Tibial artery (tissue), 4 donors: ENCODE measurements at regions not wholly inside any gene's neighbourhood (a gene's known extent, or its start where the extent isn't known, plus 50 kb on each side); places are given as distances from the start of the nearest gene placed in this dataset.

Experiments
- DNase-seq, 2 donors: peaks; one replicate each; pipeline ENCODE4 v3.0.0-alpha.2; 2019
- H3K27ac ChIP-seq, 2 donors: fragments of 200-600 bp; sonication (generic) in 1 of 2; 1 replicate in 1 of 2; 2 replicates in 1 of 2; pipeline ENCODE4 v1.5.1; 2018 to 2019; ENCODE audit warnings: mild to moderate bottlenecking in 1 of 2
- H3K27me3 ChIP-seq, 2 donors: fragments of 200-600 bp; sonication (generic) in 1 of 2; one replicate each; pipeline versions ENCODE4 v1.5.1 to v1.6.0; 2016 to 2019
- H3K36me3 ChIP-seq, 3 donors: fragments of 200-600 bp; sonication (generic) in 2 of 3; one replicate each; pipeline ENCODE4 v1.5.1; 2016 to 2019; ENCODE audit warnings: mild to moderate bottlenecking in 2 of 3
- H3K4me1 ChIP-seq, 4 donors: fragments of 200-600 bp; sonication (generic) in 2 of 4; 1 replicate in 3 of 4; 2 replicates in 1 of 4; pipeline ENCODE4 v1.5.1; 2016 to 2019
- H3K4me3 ChIP-seq, 2 donors: fragments of 200-600 bp; sonication (generic) in 1 of 2; 1 replicate in 1 of 2; 2 replicates in 1 of 2; pipeline ENCODE4 v1.5.1; 2018 to 2019; ENCODE audit warnings: mild to moderate bottlenecking in 2 of 2
- H3K9me3 ChIP-seq, 3 donors: fragments of 200-600 bp; sonication (generic) in 1 of 3; one replicate each; pipeline ENCODE4 v1.5.1; 2016 to 2019
- intact Hi-C: fragments of 100-400 bp; cut with DNase I; formaldehyde crosslinking; loops from one replicate; pipeline ENCODE4 v1.15.0; 2023; ENCODE audit warnings: low total_unique reads
- TF ChIP-seq, protein P1 (sequence below), 2 experiments: fragments of 200-600 bp in 1 of 2; fragments of 450-650 bp in 1 of 2; IDR thresholded peaks; one replicate each; pipeline ENCODE4 v1.5.1; 2017 to 2019; ENCODE audit warnings: antibody characterized with exemption in 2 of 2, mild to moderate bottlenecking in 1 of 2, moderate library complexity in 1 of 2

- peaks cover 0 to 11% (median 8%) of the 10 kb centered on the region in 4 donors for H3K4me1 ChIP-seq
- H3K9me3 ChIP-seq = peaks cover 0 to 6% (median 0%) of the 10 kb centered on the region in 3 donors
- no peaks in the 10 kb centered on the region for H3K27me3 ChIP-seq
- intact Hi-C loops = no loop called here
- TF ChIP-seq, protein P1, sequence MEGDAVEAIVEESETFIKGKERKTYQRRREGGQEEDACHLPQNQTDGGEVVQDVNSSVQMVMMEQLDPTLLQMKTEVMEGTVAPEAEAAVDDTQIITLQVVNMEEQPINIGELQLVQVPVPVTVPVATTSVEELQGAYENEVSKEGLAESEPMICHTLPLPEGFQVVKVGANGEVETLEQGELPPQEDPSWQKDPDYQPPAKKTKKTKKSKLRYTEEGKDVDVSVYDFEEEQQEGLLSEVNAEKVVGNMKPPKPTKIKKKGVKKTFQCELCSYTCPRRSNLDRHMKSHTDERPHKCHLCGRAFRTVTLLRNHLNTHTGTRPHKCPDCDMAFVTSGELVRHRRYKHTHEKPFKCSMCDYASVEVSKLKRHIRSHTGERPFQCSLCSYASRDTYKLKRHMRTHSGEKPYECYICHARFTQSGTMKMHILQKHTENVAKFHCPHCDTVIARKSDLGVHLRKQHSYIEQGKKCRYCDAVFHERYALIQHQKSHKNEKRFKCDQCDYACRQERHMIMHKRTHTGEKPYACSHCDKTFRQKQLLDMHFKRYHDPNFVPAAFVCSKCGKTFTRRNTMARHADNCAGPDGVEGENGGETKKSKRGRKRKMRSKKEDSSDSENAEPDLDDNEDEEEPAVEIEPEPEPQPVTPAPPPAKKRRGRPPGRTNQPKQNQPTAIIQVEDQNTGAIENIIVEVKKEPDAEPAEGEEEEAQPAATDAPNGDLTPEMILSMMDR (IDR thresholded peaks at IDR 0.05) = no peak
- no peaks in the 10 kb centered on the region for H3K36me3 ChIP-seq
- no peak overlapping the region for H3K4me3 ChIP-seq
- peak in 1 of 2 donors; percentile 42 for DNase-seq
- no peak overlapping the region for H3K27ac ChIP-seq
Observed at GRCh38 chr11:69398529-69399492, 82.7 kb upstream of the LINC01488 start.

GRCh38 chr11:69400140-69400539 is 81.3 kb upstream of the LINC01488 start:
- no peak overlapping the region for H3K27ac ChIP-seq
- TF ChIP-seq, protein P1 (IDR thresholded peaks at IDR 0.05) = no peak
- H3K27me3 ChIP-seq = no peaks in the 10 kb centered on the region
- peaks cover 0 to 6% (median 0%) of the 10 kb centered on the region in 3 donors for H3K9me3 ChIP-seq
- intact Hi-C loops = no loop called here
- H3K4me3 ChIP-seq = no peak overlapping the region
- peaks cover 0 to 11% (median 8%) of the 10 kb centered on the region in 4 donors for H3K4me1 ChIP-seq
- DNase-seq = peak in 1 of 2 donors; percentile 25
- H3K36me3 ChIP-seq = no peaks in the 10 kb centered on the region

GRCh38 chr11:69400771-69401590 is 80.5 kb upstream of the LINC01488 start:
- Histone ChIP-seq H3K4me3 (no peak overlapping the region), H3K27me3 (no peaks in the 10 kb centered on the region), H3K4me1 (peaks cover 0 to 11% (median 8%) of the 10 kb centered on the region in 4 donors), H3K36me3 (no peaks in the 10 kb centered on the region), H3K27ac (no peak overlapping the region), H3K9me3 (peaks cover 0 to 6% (median 0%) of the 10 kb centered on the region in 3 donors)
- intact Hi-C loops = no loop called here
- TF ChIP-seq, protein P1 (IDR thresholded peaks at IDR 0.05) = no peak
- peak in 1 of 2 donors; percentile 46 for DNase-seq

DNA sequence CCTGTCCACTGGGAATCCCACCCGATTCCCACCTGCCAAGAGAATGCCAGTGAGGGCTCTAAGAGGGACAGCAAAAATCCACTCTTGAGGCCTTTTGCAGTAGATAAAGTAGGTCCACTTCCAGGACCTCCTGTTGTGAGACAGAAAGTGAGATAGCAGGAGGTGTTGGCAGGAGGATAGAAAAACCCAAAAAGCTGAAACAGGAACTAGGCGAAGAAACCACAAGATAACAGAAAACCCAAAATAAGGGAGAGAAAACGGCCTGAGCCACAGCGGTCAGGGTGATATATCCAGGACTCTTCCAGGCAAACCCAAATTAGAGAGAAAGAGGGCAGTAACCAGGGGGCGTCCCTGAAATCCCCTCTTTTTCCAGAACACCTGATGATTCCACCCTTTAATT is 79.7 kb upstream of the LINC01488 start:
- no peak overlapping the region for H3K4me3 ChIP-seq
- intact Hi-C loops = no loop called here
- H3K9me3 ChIP-seq = peaks cover 0 to 6% (median 0%) of the 10 kb centered on the region in 3 donors
- H3K36me3 ChIP-seq = no peaks in the 10 kb centered on the region
- no peak for DNase-seq
- no peaks in the 10 kb centered on the region for H3K27me3 ChIP-seq
- H3K27ac ChIP-seq = no peak overlapping the region
- peaks cover 0 to 11% (median 8%) of the 10 kb centered on the region in 4 donors for H3K4me1 ChIP-seq
- TF ChIP-seq, protein P1 (IDR thresholded peaks at IDR 0.05) = no peak

DNA sequence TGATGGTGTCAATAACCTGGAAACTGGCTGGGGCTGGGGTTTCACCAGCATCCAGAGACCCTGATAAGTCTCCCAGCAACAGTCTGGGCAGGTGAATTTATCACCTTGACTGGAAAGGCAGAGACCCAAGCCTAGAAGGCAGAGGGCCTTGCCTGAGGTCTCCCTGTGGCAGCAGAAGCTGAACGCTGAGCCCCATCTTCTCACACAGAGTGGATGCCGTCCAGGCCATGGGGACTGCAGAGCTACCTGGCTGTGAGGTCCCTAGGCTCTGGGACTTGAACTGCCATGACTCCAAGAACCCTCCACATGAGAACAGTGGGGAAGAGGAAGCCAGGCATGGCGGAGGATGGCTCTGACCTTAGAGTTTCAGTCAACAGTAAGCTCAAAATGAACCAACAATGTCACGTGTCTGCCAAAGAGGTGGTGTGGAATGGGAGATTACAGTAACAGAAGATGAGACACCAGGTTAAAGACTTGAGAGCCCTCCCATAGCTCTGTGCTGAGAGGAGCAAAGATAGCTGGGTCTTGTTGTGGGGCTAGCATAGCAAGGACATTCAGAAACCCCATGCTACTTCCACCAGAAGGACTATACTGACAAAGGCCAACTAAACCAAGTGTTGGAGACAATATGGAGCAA is 79.1 kb upstream of the LINC01488 start:
- no peak overlapping the region for H3K4me3 ChIP-seq
- H3K27ac ChIP-seq = no peak overlapping the region
- H3K4me1 ChIP-seq = peaks cover 0 to 11% (median 8%) of the 10 kb centered on the region in 4 donors
- TF ChIP-seq, protein P1 (IDR thresholded peaks at IDR 0.05) = no peak
- peaks cover 0 to 6% (median 0%) of the 10 kb centered on the region in 3 donors for H3K9me3 ChIP-seq
- no peaks in the 10 kb centered on the region for H3K27me3 ChIP-seq
- DNase-seq = no peak
- H3K36me3 ChIP-seq = no peaks in the 10 kb centered on the region
- intact Hi-C loops = no loop called here
